ENCODE measurements at regions not wholly inside any gene's neighbourhood (a gene's known extent, or its start where the extent isn't known, plus 50 kb on each side); places are given as distances from the start of the nearest gene placed in this dataset.

DNA sequence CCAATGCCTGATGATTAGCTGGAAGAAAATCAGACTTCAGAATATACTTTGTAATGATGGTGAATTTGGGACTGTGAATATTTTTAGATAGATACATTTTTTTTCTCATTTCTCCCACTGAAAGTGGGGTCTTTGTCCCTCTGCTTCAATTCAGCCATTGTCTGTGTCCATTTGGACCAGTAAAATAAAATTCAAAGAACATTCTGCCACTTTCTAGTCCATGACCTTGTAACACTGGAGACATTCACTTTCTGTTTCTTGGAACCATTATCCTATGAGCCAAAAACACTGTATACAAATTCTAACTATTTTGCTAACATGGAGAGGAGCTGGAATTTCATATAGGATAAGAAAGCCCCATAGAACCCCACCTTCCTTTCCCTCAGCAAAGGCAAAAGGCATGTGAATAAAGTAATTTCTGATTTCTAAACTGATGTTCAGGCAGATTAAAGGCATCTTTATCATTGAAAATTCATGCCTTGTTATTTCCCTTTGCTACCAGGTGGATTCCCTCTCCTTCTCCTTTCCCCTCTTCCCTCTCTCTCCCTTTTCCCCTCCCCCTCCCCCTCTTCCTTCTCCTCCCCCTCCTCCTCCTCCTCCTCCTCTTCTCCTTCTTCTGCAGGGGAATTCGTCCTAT is 2010.4 kb upstream of the LRRTM1 start:
- DNase-seq (ENCODE audit: low spot score) = no peak

DNA sequence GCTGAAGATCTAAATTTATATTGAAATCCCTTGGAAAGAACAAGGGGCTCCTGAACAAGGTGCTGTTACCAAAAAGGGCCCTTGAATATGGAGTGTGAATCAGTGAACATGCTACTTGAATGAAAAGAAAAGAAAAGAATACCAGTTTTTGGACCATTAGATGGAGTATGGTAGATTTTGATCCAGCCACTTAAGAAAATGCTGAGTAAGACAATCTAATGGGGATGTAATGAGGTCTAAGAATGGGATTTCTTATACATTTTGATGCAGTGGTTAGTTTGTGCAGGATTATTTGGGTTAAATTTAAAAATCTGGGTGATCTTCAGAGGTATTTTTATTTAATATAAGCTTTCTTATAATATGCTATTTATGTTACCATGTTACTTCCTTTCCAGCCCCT is 2003.0 kb upstream of the LRRTM1 start:
- DNase-seq (ENCODE audit: low spot score) = no peak

DNA sequence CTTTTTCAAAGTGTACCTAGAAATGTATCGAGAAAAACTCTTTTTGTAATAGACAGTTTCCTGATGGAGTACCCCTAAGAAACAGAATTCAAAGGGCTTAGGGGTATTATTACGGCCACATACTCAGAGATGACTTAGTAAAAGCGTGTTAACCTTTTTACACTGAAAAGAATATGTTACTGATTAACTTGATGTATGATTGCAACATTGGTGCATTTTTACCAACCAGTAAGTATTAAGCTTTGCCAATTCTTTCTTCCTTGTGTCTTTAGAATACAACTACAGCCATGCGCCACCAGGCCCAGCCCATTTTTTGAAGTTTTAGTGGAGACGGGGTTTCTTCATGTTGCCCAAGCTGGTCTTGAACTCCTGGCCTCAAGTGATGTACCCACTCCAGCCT is 1997.0 kb upstream of the LRRTM1 start:
- DNase-seq (ENCODE audit: low spot score) = no peak

DNA sequence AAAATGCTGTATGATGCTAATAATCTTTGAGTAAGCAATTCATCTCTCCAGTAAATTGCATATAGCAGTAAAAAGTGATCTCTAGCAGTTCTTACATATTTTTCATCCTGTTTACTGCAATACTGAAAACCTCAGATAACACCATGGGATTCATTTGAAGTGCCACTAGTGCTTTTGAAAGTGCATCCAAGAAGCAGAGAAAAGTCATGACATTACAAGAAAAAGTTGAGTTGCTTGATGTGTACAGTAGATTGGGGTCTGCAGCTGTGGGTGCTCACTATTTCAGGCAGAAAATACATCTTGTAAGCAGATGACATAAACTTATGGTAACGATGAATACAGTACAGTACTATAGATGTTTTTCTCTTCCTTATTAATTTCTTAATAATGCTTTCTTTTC is 1984.9 kb upstream of the LRRTM1 start:
- no peak for DNase-seq (ENCODE audit: low spot score)

- DNase-seq (ENCODE audit: low spot score) = no peak
Observed at GRCh38 chr2:82283075-82283474, 1978.5 kb upstream of the LRRTM1 start.

GRCh38 chr2:82282111-82282882 is 1977.7 kb upstream of the LRRTM1 start:
- DNase-seq (ENCODE audit: low spot score) = no peak

DNA sequence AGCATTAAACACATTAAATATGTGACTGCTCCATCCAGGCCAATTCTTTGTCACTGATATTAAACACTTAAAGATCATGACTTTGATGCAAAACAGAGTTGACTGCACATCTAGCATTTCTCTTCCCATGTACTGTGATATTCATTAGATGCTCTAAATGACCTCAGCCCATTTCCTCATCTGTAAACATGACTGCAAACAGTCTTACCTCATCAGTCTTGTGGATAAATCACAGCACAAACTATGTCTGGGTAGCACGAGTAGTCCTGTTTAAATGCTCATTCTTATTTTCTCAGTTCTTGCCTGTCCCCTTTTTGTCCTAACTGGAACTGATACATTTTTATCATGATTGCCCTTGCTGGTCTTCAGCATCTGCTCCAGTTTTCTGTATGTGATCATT is 1974.8 kb upstream of the LRRTM1 start:
- DNase-seq (ENCODE audit: low spot score) = no peak

- no peak for DNase-seq (ENCODE audit: low spot score)
Observed at GRCh38 chr2:82278416-82278815, 1973.9 kb upstream of the LRRTM1 start.

GRCh38 chr2:82275599-82275998 is 1971.0 kb upstream of the LRRTM1 start:
- no peak for DNase-seq (ENCODE audit: low spot score)

GRCh38 chr2:82268446-82268845 is 1963.9 kb upstream of the LRRTM1 start:
- no peak for DNase-seq (ENCODE audit: low spot score)

DNA sequence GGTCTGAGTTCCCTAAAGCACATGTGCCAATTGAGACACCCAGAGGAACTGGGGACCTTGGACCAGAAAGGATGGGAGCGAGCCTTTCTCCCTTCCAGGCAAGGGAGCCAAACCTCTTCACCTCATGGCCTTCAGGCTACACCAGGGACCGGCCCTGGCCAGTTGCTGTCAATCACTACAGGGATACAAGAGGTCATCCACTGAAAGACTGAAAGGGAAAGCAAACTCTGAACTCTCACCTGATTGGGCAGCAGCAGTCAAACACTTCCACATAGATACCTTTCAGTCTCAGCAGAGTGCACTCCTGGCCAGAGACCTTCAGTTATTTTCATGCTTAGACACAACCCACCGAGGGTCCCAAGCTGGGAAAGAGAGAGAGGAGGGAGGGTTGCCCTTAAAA is 1956.0 kb upstream of the LRRTM1 start:
- no peak for DNase-seq (ENCODE audit: low spot score)

DNA sequence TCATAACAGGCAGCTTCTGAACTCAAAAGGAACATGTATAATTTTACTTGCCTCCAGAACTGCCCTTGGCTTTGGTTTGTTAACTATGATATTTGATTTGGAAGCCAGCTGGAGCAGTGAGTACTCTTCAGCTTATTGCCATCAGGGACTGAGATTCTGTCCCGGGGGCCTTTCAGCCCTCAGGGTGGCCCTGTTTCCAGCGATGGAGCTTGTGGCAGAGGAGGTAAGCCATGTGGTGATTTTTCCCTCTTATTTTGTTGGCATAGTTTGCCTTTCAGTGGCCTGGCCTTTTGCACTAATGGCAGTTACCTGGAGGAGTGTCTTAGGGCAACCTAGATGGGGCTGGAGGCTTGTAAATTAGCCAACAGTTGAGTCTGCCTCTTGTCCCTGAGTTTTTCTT is 1955.0 kb upstream of the LRRTM1 start:
- DNase-seq (ENCODE audit: low spot score) = no peak

GRCh38 chr2:82257796-82258555 is 1953.4 kb upstream of the LRRTM1 start:
- DNase-seq (ENCODE audit: low spot score) = peak; percentile 21

DNA sequence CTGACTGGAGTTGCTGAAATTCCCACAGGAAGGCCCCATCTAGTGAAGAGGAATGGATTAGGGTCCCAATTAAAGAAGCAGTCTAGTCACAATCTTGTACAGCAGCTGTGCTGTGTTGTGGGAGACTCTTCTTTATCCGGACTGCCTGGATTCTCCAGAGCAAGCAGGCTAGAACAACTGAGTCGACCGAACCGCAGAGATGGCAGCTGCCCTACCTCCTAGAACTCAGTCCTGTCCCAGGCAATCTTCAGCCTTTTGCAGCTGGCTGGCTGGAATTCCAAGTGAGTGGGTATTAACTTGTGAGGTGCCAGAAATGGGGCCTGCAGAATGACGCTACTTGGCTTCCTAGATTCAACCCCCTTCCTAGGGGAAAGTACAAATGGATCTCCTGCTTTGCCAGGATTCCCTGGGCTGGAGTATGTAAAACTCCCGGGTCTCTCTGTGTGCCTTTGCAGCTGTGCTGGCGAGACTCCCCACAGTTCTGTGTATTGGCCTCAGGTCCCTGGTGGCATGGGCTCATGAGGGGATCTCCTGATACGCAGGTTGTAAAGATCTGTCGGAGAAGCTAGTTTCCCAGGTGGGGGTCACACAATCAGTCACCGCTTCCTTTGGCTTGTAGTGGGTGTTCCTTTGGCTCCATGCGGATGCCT is 1952.6 kb upstream of the LRRTM1 start:
- no peak for DNase-seq (ENCODE audit: low spot score)

DNA sequence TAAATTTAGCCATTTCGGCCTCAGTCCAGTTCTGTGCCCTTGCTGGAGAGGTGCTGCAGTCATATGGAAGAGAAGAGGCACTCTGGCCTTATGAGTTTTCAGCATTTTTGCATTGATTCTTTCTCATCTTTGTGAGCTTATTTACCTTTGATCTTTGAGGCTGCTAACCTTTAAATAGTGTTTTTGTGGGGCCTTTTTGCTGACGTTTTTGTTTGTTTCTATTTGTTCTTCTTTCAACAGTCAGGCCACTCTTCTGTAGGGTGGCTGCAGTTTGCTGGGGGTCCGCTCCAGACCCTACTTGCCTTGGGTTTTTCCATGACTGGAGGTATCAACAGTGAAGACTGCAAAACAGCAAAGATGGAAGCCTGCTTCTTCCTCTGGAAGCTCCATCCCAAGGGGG is 1951.7 kb upstream of the LRRTM1 start:
- DNase-seq (ENCODE audit: low spot score) = no peak

DNA sequence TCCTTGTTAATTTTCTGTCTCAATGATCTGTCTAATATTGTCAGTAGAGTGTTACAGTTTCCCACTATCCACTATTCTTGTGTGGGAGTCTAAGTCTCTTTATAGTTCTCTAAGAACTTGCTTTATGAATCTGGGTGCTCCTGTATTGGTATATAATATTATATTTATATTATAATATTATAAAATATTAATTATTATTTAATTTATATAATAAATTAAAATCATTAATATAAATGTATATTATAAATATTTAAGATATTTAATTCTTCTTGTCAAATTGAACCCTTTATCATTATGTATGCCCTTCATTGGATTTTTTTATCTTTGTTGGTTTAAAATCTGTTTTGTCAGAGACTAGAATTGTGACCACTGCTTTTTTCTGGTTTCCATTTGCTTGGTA is 1950.2 kb upstream of the LRRTM1 start:
- no peak for DNase-seq (ENCODE audit: low spot score)

- no peak for DNase-seq (ENCODE audit: low spot score)
Observed at GRCh38 chr2:82246220-82246775, 1941.7 kb upstream of the LRRTM1 start.

- no peak for DNase-seq (ENCODE audit: low spot score)
Observed at GRCh38 chr2:82239176-82239575, 1934.6 kb upstream of the LRRTM1 start.

- no peak for DNase-seq (ENCODE audit: low spot score)
Observed at GRCh38 chr2:82237994-82238662, 1933.6 kb upstream of the LRRTM1 start.

DNA sequence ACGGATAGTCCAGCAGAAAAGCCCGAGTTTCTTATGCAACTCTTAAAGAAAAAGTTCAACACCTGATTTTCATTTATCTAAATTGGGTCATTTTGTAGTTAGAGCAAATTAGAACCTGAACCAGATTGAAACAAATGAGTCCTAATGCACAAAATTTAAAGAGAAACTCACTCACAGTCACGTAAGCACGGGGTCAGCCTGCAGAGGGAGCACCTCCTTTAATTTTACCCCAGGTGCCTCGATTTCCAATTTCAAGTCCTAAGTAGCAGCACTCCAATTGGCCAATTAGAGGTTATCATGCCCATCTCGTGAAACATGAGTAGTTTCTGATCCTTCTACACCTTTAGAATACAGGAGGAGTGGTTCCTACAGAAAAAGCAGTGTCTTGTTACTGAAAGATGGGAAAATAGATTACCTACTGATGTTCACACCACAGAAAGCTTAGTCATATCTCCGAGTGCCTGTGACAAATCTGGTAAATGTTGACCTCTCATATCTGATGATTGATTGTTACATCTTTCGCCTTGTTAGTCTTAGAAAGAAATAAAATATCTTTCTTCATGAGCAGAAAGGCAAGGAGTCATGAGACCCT is 1929.8 kb upstream of the LRRTM1 start:
- DNase-seq (ENCODE audit: low spot score) = no peak

DNA sequence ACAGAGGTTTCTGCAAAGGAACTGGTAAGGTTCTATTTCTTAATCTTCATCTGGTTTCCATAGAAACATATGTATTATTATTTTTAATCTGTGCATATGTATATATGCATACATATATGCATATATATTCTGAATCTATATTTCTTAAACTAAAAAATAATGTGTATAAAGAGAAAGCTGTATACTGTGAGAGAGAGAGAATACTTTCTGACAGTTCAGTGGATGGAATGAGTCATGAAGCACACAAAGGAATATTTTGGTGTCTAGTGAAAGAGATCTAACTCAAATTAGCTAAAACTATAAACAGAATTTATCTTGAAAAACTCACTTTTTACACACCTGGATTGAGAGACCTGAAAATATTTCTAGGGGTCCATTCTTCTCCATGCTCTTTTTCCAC is 1929.3 kb upstream of the LRRTM1 start:
- DNase-seq (ENCODE audit: low spot score) = no peak
